ENCODE measurements at regions not wholly inside any gene's neighbourhood (a gene's known extent, or its start where the extent isn't known, plus 50 kb on each side); places are given as distances from the start of the nearest gene placed in this dataset.

GRCh38 chr13:64725492-64725891, 2504.6 kb downstream of the PCDH9 start:
- TF ChIP-seq, protein P1, sequence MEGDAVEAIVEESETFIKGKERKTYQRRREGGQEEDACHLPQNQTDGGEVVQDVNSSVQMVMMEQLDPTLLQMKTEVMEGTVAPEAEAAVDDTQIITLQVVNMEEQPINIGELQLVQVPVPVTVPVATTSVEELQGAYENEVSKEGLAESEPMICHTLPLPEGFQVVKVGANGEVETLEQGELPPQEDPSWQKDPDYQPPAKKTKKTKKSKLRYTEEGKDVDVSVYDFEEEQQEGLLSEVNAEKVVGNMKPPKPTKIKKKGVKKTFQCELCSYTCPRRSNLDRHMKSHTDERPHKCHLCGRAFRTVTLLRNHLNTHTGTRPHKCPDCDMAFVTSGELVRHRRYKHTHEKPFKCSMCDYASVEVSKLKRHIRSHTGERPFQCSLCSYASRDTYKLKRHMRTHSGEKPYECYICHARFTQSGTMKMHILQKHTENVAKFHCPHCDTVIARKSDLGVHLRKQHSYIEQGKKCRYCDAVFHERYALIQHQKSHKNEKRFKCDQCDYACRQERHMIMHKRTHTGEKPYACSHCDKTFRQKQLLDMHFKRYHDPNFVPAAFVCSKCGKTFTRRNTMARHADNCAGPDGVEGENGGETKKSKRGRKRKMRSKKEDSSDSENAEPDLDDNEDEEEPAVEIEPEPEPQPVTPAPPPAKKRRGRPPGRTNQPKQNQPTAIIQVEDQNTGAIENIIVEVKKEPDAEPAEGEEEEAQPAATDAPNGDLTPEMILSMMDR (conservative IDR thresholded peaks at IDR 0.05; ENCODE audit: low read depth, low read length), result no peak
- TF ChIP-seq CEBPB (IDR thresholded peaks at IDR 0.05; ENCODE audit: low read depth, low read length), result no peak
- TF ChIP-seq CHD1 (IDR thresholded peaks at IDR 0.05; ENCODE audit: low read depth, low read length), result no peak
- no peak for TF ChIP-seq POLR2A (IDR thresholded peaks at IDR 0.05; ENCODE audit: low read depth, low read length)
- no peak for TF ChIP-seq ELK1 (IDR thresholded peaks at IDR 0.05; ENCODE audit: borderline replicate concordance, low read depth, low read length)
- no peak for TF ChIP-seq RFX5 (IDR thresholded peaks at IDR 0.05; ENCODE audit: low read depth, low read length)
- TF ChIP-seq RAD21 (IDR thresholded peaks at IDR 0.05; ENCODE audit: low read length), result no peak
- no peak for TF ChIP-seq FOS (IDR thresholded peaks at IDR 0.05; ENCODE audit: low read depth, low read length)
- TF ChIP-seq SMC3 (IDR thresholded peaks at IDR 0.05; ENCODE audit: low read depth, low read length), result no peak
- TF ChIP-seq RCOR1 (IDR thresholded peaks at IDR 0.05; ENCODE audit: insufficient replicate concordance, low read length), result no peak
- no peak for TF ChIP-seq MAFK (IDR thresholded peaks at IDR 0.05; ENCODE audit: low read depth, low read length)
- TF ChIP-seq USF2 (IDR thresholded peaks at IDR 0.05; ENCODE audit: low read depth, low read length), result no peak
- no peak for TF ChIP-seq MXI1 (IDR thresholded peaks at IDR 0.05; ENCODE audit: borderline replicate concordance, low read depth, low read length)
- TF ChIP-seq MAZ (IDR thresholded peaks at IDR 0.05; ENCODE audit: borderline replicate concordance, low read depth, low read length), result no peak
